KMS-11 (cell line): ENCODE measurements at regions not wholly inside any gene's neighbourhood (a gene's known extent, or its start where the extent isn't known, plus 50 kb on each side); places are given as distances from the start of the nearest gene placed in this dataset.

ENCODE experiments used
- H2AFZ ChIP-seq: fragments of 200-600 bp; sonication (generic); 2 replicates; pipeline ENCODE4 v1.6.1; 2016; ENCODE audit warnings: antibody characterized with exemption, mixed run types, low read depth
- H3K27ac ChIP-seq: fragments of 200-600 bp; sonication (generic); 2 replicates; pipeline ENCODE4 v1.6.1; 2016; ENCODE audit warnings: mild to moderate bottlenecking, mixed run types
- H3K27me3 ChIP-seq: fragments of 200-600 bp; sonication (generic); 2 replicates; pipeline ENCODE4 v1.6.1; 2017; ENCODE audit warnings: mild to moderate bottlenecking, low read depth, mixed run types, moderate library complexity; ENCODE audit not compliant: insufficient read depth
- H3K36me3 ChIP-seq: fragments of 200-600 bp; sonication (generic); 2 replicates; pipeline ENCODE4 v1.6.1; 2017; ENCODE audit warnings: mild to moderate bottlenecking, mixed run types; ENCODE audit not compliant: insufficient read depth
- H3K4me1 ChIP-seq: fragments of 200-600 bp; sonication (generic); 2 replicates; pipeline ENCODE4 v1.6.1; 2016; ENCODE audit warnings: mild to moderate bottlenecking, low read depth, mixed run types; ENCODE audit not compliant: poor library complexity, severe bottlenecking
- H3K4me2 ChIP-seq: fragments of 200-600 bp; sonication (generic); 2 replicates; pipeline ENCODE4 v1.7.0; 2016; ENCODE audit warnings: mild to moderate bottlenecking, mixed run types
- H3K4me3 ChIP-seq: fragments of 200-600 bp; sonication (generic); IDR thresholded peaks from 2 replicates; pipeline ENCODE4 v1.6.1; 2017; ENCODE audit warnings: low read depth, low read length, mixed read lengths; ENCODE audit not compliant: insufficient read depth
- H3K79me2 ChIP-seq: fragments of 200-600 bp; sonication (generic); 2 replicates; pipeline ENCODE4 v1.6.1; 2016; ENCODE audit warnings: low read depth, mixed run types; ENCODE audit not compliant: insufficient read depth
- H3K9ac ChIP-seq: fragments of 200-600 bp; sonication (generic); 2 replicates; pipeline ENCODE4 v1.6.1; 2016; ENCODE audit warnings: mild to moderate bottlenecking, mixed run types
- H4K20me1 ChIP-seq: fragments of 200-600 bp; sonication (generic); 2 replicates; pipeline ENCODE4 v1.6.1; 2016; ENCODE audit warnings: mild to moderate bottlenecking, mixed run types; ENCODE audit not compliant: insufficient read depth
- CTCF ChIP-seq: fragments of 200-600 bp; sonication (generic); conservative IDR thresholded peaks from 2 replicates; pipeline ENCODE4 v1.6.1; 2017; ENCODE audit warnings: low read depth, mild to moderate bottlenecking, antibody characterized with exemption, low read length, moderate library complexity, mixed read lengths

- no peak for TF ChIP-seq CTCF
- no peak overlapping the region for H3K4me3 ChIP-seq
- no peak overlapping the region for H3K9ac ChIP-seq
- no peaks in the 10 kb centered on the region for H3K36me3 ChIP-seq
- H3K27ac ChIP-seq: no peak overlapping the region
- H3K4me1 ChIP-seq: no peaks in the 10 kb centered on the region
- no peaks in the 10 kb centered on the region for H3K79me2 ChIP-seq
- no peak overlapping the region for H2AFZ ChIP-seq
- no peaks in the 10 kb centered on the region for H3K27me3 ChIP-seq
- no peaks in the 10 kb centered on the region for H4K20me1 ChIP-seq
- H3K4me2 ChIP-seq: no peak overlapping the region
Observed at GRCh38 chr4:138710297-138710696, 305.3 kb upstream of the NOCT start.

- Histone ChIP-seq H3K4me1 (no peaks in the 10 kb centered on the region), H4K20me1 (no peaks in the 10 kb centered on the region), H3K79me2 (no peaks in the 10 kb centered on the region), H3K4me3 (no peak overlapping the region), H2AFZ (no peak overlapping the region), H3K27ac (no peak overlapping the region), H3K36me3 (no peaks in the 10 kb centered on the region), H3K4me2 (no peak overlapping the region), H3K9ac (no peak overlapping the region), H3K27me3 (no peaks in the 10 kb centered on the region)
- no peak for TF ChIP-seq CTCF
Observed at GRCh38 chr4:138709859-138710258, 305.7 kb upstream of the NOCT start.

- H3K79me2 ChIP-seq: no peaks in the 10 kb centered on the region
- no peak for TF ChIP-seq CTCF
- H3K27me3 ChIP-seq: no peaks in the 10 kb centered on the region
- no peaks in the 10 kb centered on the region for H4K20me1 ChIP-seq
- H3K9ac ChIP-seq: no peak overlapping the region
- no peak overlapping the region for H3K4me3 ChIP-seq
- no peaks in the 10 kb centered on the region for H3K36me3 ChIP-seq
- no peaks in the 10 kb centered on the region for H3K4me1 ChIP-seq
- H3K27ac ChIP-seq: no peak overlapping the region
- no peak overlapping the region for H2AFZ ChIP-seq
- H3K4me2 ChIP-seq: no peak overlapping the region
Observed at GRCh38 chr4:138707746-138708677, 307.6 kb upstream of the NOCT start.

- no peak for TF ChIP-seq CTCF
- Histone ChIP-seq H4K20me1 (no peaks in the 10 kb centered on the region), H3K9ac (no peak overlapping the region), H3K79me2 (no peaks in the 10 kb centered on the region), H2AFZ (no peak overlapping the region), H3K27me3 (no peaks in the 10 kb centered on the region), H3K4me3 (no peak overlapping the region), H3K4me1 (no peaks in the 10 kb centered on the region), H3K27ac (no peak overlapping the region), H3K4me2 (no peak overlapping the region), H3K36me3 (no peaks in the 10 kb centered on the region)
Observed at GRCh38 chr4:138706201-138706600, 309.4 kb upstream of the NOCT start.
